ENCODE measurements at regions not wholly inside any gene's neighbourhood (a gene's known extent, or its start where the extent isn't known, plus 50 kb on each side); places are given as distances from the start of the nearest gene placed in this dataset.
"Not testable (repeated sequence)": the region's sequence is repeated elsewhere in the genome, so short reads cannot be mapped to it uniquely, and the experiment has no call there.

GRCh38 chr10:27383595-27384542, 120.2 kb upstream of the RAB18 start:
- no peak for TF ChIP-seq CTCF (IDR thresholded peaks at IDR 0.05; ENCODE audit: control insufficient read depth, insufficient read depth, low read depth, low read length, missing control alignments)
- no peak overlapping the region for H3K4me3 ChIP-seq (ENCODE audit: control insufficient read depth, low read depth, low read length)
- DNase-seq (ENCODE audit: low read depth) = no peak

GRCh38 chr10:27382176-27382575, 121.9 kb upstream of the RAB18 start:
- DNase-seq (ENCODE audit: low read depth) = no peak
- no peak overlapping the region for H3K4me3 ChIP-seq (ENCODE audit: control insufficient read depth, low read depth, low read length)
- no peak for TF ChIP-seq CTCF (IDR thresholded peaks at IDR 0.05; ENCODE audit: control insufficient read depth, insufficient read depth, low read depth, low read length, missing control alignments)

DNA sequence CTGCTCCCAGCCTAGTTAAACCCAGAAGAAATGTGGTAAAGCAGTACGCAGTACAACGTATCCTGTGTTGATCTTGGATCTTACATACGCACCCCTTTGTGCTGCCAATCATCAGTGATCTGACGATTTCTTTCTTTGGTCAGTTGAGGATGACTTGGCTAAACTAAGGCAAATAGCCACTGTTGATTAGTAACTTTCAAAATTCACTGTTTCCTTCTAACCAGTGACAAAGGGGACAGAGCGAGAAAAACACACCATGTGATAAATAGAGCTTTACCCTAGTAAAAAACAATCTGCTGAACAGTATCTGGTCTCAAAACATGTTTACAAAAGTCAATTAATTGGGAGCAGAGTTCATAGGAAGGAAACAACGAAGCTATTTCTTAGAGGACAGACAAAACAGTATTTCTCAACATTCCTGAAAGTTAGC, 123.2 kb upstream of the RAB18 start:
- no peak for DNase-seq (ENCODE audit: low read depth)
- TF ChIP-seq CTCF (IDR thresholded peaks at IDR 0.05; ENCODE audit: control insufficient read depth, insufficient read depth, low read depth, low read length, missing control alignments) = no peak
- H3K4me3 ChIP-seq (ENCODE audit: control insufficient read depth, low read depth, low read length) = no peak overlapping the region

GRCh38 chr10:27379041-27379440, 125.1 kb upstream of the RAB18 start:
- H3K4me3 ChIP-seq (ENCODE audit: control insufficient read depth, low read depth, low read length); DNase-seq (ENCODE audit: low read depth): not testable (repeated sequence)

GRCh38 chr10:27373566-27374160, 130.4 kb upstream of the RAB18 start:
- DNase-seq (ENCODE audit: low read depth) = no peak
- no peak for TF ChIP-seq CTCF (IDR thresholded peaks at IDR 0.05; ENCODE audit: control insufficient read depth, insufficient read depth, low read depth, low read length, missing control alignments)
- no peak overlapping the region for H3K4me3 ChIP-seq (ENCODE audit: control insufficient read depth, low read depth, low read length)

DNA sequence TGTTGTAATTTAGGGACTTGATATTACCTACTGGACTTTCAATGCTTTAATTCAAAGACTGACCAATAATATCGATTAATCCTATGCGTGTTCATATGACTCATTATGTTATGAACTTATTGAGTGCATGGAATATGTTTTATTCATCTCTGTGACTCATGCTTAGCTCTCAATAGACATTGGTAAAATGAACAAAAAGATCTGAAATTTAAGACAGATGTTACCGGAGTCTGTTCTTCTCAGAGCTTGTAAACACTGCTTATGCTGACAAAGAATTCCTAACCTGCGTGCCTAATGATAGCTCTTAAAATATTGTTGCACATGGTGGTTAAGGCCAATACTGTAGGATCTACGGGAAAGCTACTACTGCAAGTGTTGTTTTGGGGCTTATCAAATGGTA, 131.5 kb upstream of the ACBD5 start:
- DNase-seq (ENCODE audit: low read depth) = peak; percentile 57
- TF ChIP-seq CTCF (IDR thresholded peaks at IDR 0.05; ENCODE audit: control insufficient read depth, insufficient read depth, low read depth, low read length, missing control alignments) = no peak
- H3K4me3 ChIP-seq (ENCODE audit: control insufficient read depth, low read depth, low read length) = no peak overlapping the region

DNA sequence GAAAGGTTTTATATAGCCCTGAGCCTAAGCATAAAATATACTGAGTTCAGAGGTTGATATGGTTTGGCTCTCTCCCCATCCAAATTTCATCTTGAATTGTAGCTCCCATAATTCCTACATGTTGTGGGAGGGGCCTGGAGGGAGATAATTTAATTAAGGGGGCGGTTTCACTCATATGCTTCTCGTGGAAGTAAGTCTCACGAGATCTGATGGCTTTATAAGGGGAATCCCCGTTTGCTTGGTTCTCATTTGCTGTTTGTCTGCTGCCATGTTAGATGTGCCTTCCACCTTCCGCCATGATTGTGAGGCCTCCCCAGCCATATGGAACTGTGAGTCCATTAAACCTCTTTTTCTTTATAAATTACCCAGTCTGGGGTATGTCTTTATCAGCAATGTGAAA, 130.8 kb upstream of the ACBD5 start:
- not testable (repeated sequence) for H3K4me3 ChIP-seq (ENCODE audit: control insufficient read depth, low read depth, low read length); DNase-seq (ENCODE audit: low read depth)

Data from AG09309 (cell line).